ENCODE measurements at regions not wholly inside any gene's neighbourhood (a gene's known extent, or its start where the extent isn't known, plus 50 kb on each side); places are given as distances from the start of the nearest gene placed in this dataset.
"Not testable (repeated sequence)": the region's sequence is repeated elsewhere in the genome, so short reads cannot be mapped to it uniquely, and the experiment has no call there.

GRCh38 chr10:22120072-22120471 is 97.7 kb downstream of the EBLN1 start:
- not testable (repeated sequence) for H4K91ac ChIP-seq (ENCODE audit: low read depth, low read length, poor library complexity); H3K27me3 ChIP-seq (ENCODE audit: control insufficient read depth in 3 of 3, insufficient read depth in 3 of 3, low read depth in 1 of 3, low read length in 3 of 3); H3K79me1 ChIP-seq (ENCODE audit: low read depth, low read length); H2BK15ac ChIP-seq (ENCODE audit: low read length); H3K9ac ChIP-seq (ENCODE audit: low read depth, low read length, poor library complexity); H3K18ac ChIP-seq (ENCODE audit: low read length); H3K4ac ChIP-seq (ENCODE audit: low read length); H2BK5ac ChIP-seq (ENCODE audit: low read length); H2AFZ ChIP-seq (ENCODE audit: low read length); DNase-seq (ENCODE audit: low spot score); H4K8ac ChIP-seq (ENCODE audit: low read depth, low read length); H3K23ac ChIP-seq (ENCODE audit: low read depth, low read length, poor library complexity); H3K4me1 ChIP-seq (ENCODE audit: control insufficient read depth in 2 of 2, insufficient read depth in 1 of 2, low read depth in 1 of 2, low read length in 2 of 2); H3K14ac ChIP-seq (ENCODE audit: low read length); H2BK12ac ChIP-seq (ENCODE audit: low read length); H3K9me3 ChIP-seq (replicated peaks in 1 of 2; ENCODE audit: control insufficient read depth in 2 of 2, insufficient read depth in 1 of 2, low read depth in 1 of 2, low read length in 2 of 2); H3K4me2 ChIP-seq (ENCODE audit: insufficient read depth, low read length, poor library complexity, severe bottlenecking); H2BK120ac ChIP-seq (ENCODE audit: low read depth, low read length); H2AK5ac ChIP-seq (ENCODE audit: low read depth, low read length); H3K27ac ChIP-seq (replicated peaks; ENCODE audit: low read length); H3K36me3 ChIP-seq (replicated peaks in 1 of 2; ENCODE audit: control insufficient read depth in 2 of 2, insufficient read depth in 2 of 2, low read length in 2 of 2); H3K4me3 ChIP-seq (ENCODE audit: low read length in 2 of 2)
- WGBS, 2 donors (ENCODE audit: extremely low coverage in 2 of 2, insufficient read length in 2 of 2, insufficient replicate concordance in 1 of 2), result no CpG with 5 or more reads among the region's 1 CpG

DNA sequence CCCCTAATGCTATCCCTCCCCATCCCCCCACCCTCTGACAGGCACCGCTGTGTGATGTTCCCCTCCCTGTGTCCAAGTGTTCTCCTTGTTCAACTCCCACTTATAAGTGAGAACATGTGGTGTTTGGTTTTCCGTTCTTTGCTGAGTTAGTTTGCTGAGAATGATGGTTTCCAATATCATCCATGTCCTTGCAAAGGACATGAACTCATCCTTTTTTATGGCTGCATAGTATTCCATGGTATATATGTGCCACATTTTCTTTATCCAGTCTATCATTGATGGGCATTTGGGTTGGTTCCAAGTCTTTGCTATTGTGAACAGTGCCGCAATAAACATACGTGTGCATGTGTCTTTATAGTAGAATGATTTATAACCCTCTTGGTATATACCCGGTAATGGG is 98.2 kb downstream of the EBLN1 start:
- not testable (repeated sequence) for H3K36me3 ChIP-seq (replicated peaks in 1 of 2; ENCODE audit: control insufficient read depth in 2 of 2, insufficient read depth in 2 of 2, low read length in 2 of 2); H3K18ac ChIP-seq (ENCODE audit: low read length); H2BK5ac ChIP-seq (ENCODE audit: low read length); H3K4me3 ChIP-seq (ENCODE audit: low read length in 2 of 2); H3K4ac ChIP-seq (ENCODE audit: low read length); H2AFZ ChIP-seq (ENCODE audit: low read length); H3K23ac ChIP-seq (ENCODE audit: low read depth, low read length, poor library complexity); H3K4me2 ChIP-seq (ENCODE audit: insufficient read depth, low read length, poor library complexity, severe bottlenecking); H3K9ac ChIP-seq (ENCODE audit: low read depth, low read length, poor library complexity); H3K27me3 ChIP-seq (ENCODE audit: control insufficient read depth in 3 of 3, insufficient read depth in 3 of 3, low read depth in 1 of 3, low read length in 3 of 3); H3K14ac ChIP-seq (ENCODE audit: low read length); H3K79me1 ChIP-seq (ENCODE audit: low read depth, low read length); H3K4me1 ChIP-seq (ENCODE audit: control insufficient read depth in 2 of 2, insufficient read depth in 1 of 2, low read depth in 1 of 2, low read length in 2 of 2); H2AK5ac ChIP-seq (ENCODE audit: low read depth, low read length); H2BK120ac ChIP-seq (ENCODE audit: low read depth, low read length); H3K27ac ChIP-seq (replicated peaks; ENCODE audit: low read length); H2BK15ac ChIP-seq (ENCODE audit: low read length); H3K9me3 ChIP-seq (replicated peaks in 1 of 2; ENCODE audit: control insufficient read depth in 2 of 2, insufficient read depth in 1 of 2, low read depth in 1 of 2, low read length in 2 of 2); H4K91ac ChIP-seq (ENCODE audit: low read depth, low read length, poor library complexity); H2BK12ac ChIP-seq (ENCODE audit: low read length); DNase-seq (ENCODE audit: low spot score); H4K8ac ChIP-seq (ENCODE audit: low read depth, low read length)
- no CpG with 5 or more reads among the region's 5 CpGs for WGBS, 2 donors (ENCODE audit: extremely low coverage in 2 of 2, insufficient read length in 2 of 2, insufficient replicate concordance in 1 of 2)

DNA sequence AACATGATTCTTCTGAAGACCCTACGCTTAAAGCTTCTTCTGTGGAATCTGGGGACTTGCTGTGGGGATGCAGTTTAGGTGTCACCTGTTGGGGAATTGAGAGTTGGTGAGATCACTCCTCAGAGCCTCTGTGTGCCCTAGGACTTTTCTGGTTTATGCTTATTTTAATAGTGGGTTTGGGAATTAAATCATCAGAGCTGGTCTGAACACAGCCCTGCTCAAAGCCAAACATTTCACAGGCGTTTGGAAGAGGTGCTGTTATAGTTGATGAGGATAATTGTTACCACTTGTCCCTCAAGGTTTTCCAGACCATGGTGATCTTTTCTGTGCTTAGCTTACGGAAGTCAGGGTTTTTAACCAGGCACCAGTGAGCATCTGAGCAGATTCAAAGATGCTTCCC is 106.1 kb downstream of the EBLN1 start:
- Histone ChIP-seq H2AFZ (ENCODE audit: low read length) (no peak overlapping the region), H3K4me2 (ENCODE audit: insufficient read depth, low read length, poor library complexity, severe bottlenecking) (no peak overlapping the region), H4K8ac (ENCODE audit: low read depth, low read length) (no peak overlapping the region), H3K36me3 (replicated peaks in 1 of 2; ENCODE audit: control insufficient read depth in 2 of 2, insufficient read depth in 2 of 2, low read length in 2 of 2) (no peaks in the 10 kb centered on the region), H3K4me3 (ENCODE audit: low read length in 2 of 2) (no peak overlapping the region), H3K27me3 (ENCODE audit: control insufficient read depth in 3 of 3, insufficient read depth in 3 of 3, low read depth in 1 of 3, low read length in 3 of 3) (peaks cover 0 to 3% (median 0%) of the 10 kb centered on the region in 3 experiments), H3K23ac (ENCODE audit: low read depth, low read length, poor library complexity) (no peak overlapping the region), H3K9me3 (replicated peaks in 1 of 2; ENCODE audit: control insufficient read depth in 2 of 2, insufficient read depth in 1 of 2, low read depth in 1 of 2, low read length in 2 of 2) (no peaks in the 10 kb centered on the region), H3K4me1 (ENCODE audit: control insufficient read depth in 2 of 2, insufficient read depth in 1 of 2, low read depth in 1 of 2, low read length in 2 of 2) (no peaks in the 10 kb centered on the region), H3K9ac (ENCODE audit: low read depth, low read length, poor library complexity) (no peak overlapping the region), H3K79me1 (ENCODE audit: low read depth, low read length) (no peaks in the 10 kb centered on the region), H2AK5ac (ENCODE audit: low read depth, low read length) (no peak overlapping the region), H2BK15ac (ENCODE audit: low read length) (no peak overlapping the region), H3K14ac (ENCODE audit: low read length) (no peak overlapping the region), H4K91ac (ENCODE audit: low read depth, low read length, poor library complexity) (no peak overlapping the region), H2BK5ac (ENCODE audit: low read length) (no peak overlapping the region), H2BK120ac (ENCODE audit: low read depth, low read length) (no peak overlapping the region), H3K18ac (ENCODE audit: low read length) (no peak overlapping the region), H2BK12ac (ENCODE audit: low read length) (no peak overlapping the region), H3K4ac (ENCODE audit: low read length) (no peak overlapping the region), H3K27ac (replicated peaks; ENCODE audit: low read length) (no peak overlapping the region)
- no peak for DNase-seq (ENCODE audit: low spot score)
- no CpG with 5 or more reads among the region's 3 CpGs for WGBS, 2 donors (ENCODE audit: extremely low coverage in 2 of 2, insufficient read length in 2 of 2, insufficient replicate concordance in 1 of 2)

DNA sequence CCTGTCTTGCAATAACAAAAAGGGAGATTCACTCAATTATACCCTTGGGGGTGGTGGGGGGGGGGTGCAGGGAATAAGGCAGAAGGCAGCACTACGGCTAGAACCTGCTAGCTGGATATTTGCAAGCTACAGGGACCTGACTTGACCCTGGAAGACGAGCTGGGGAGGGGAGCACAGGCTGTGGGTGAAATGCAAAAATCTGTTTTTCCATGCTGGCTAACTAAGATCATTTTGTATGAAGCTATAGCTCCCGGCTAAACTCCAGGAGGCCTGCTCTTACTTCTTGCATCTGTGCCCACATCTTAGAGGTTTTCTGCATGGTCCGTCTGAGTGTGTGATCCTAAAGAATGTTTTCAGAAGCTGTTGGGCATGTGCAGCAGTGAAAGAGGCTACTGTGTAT is 106.6 kb downstream of the EBLN1 start:
- Histone ChIP-seq H3K4me1 (ENCODE audit: control insufficient read depth in 2 of 2, insufficient read depth in 1 of 2, low read depth in 1 of 2, low read length in 2 of 2) (no peaks in the 10 kb centered on the region), H3K14ac (ENCODE audit: low read length) (no peak overlapping the region), H2BK15ac (ENCODE audit: low read length) (no peak overlapping the region), H3K9ac (ENCODE audit: low read depth, low read length, poor library complexity) (no peak overlapping the region), H3K27me3 (ENCODE audit: control insufficient read depth in 3 of 3, insufficient read depth in 3 of 3, low read depth in 1 of 3, low read length in 3 of 3) (peaks cover 0 to 3% (median 0%) of the 10 kb centered on the region in 3 experiments), H2BK12ac (ENCODE audit: low read length) (no peak overlapping the region), H2AFZ (ENCODE audit: low read length) (no peak overlapping the region), H3K36me3 (replicated peaks in 1 of 2; ENCODE audit: control insufficient read depth in 2 of 2, insufficient read depth in 2 of 2, low read length in 2 of 2) (no peaks in the 10 kb centered on the region), H2AK5ac (ENCODE audit: low read depth, low read length) (no peak overlapping the region), H2BK5ac (ENCODE audit: low read length) (no peak overlapping the region), H3K18ac (ENCODE audit: low read length) (no peak overlapping the region), H4K91ac (ENCODE audit: low read depth, low read length, poor library complexity) (no peak overlapping the region), H3K4me2 (ENCODE audit: insufficient read depth, low read length, poor library complexity, severe bottlenecking) (no peak overlapping the region), H3K9me3 (replicated peaks in 1 of 2; ENCODE audit: control insufficient read depth in 2 of 2, insufficient read depth in 1 of 2, low read depth in 1 of 2, low read length in 2 of 2) (no peaks in the 10 kb centered on the region), H3K79me1 (ENCODE audit: low read depth, low read length) (no peaks in the 10 kb centered on the region), H3K27ac (replicated peaks; ENCODE audit: low read length) (no peak overlapping the region), H3K4me3 (ENCODE audit: low read length in 2 of 2) (no peak overlapping the region), H3K23ac (ENCODE audit: low read depth, low read length, poor library complexity) (no peak overlapping the region), H2BK120ac (ENCODE audit: low read depth, low read length) (no peak overlapping the region), H4K8ac (ENCODE audit: low read depth, low read length) (no peak overlapping the region), H3K4ac (ENCODE audit: low read length) (no peak overlapping the region)
- WGBS, 2 donors (ENCODE audit: extremely low coverage in 2 of 2, insufficient read length in 2 of 2, insufficient replicate concordance in 1 of 2), result no CpG with 5 or more reads among the region's 4 CpGs
- no peak for DNase-seq (ENCODE audit: low spot score)
